Prostate gland (tissue), 2 donors: ENCODE measurements at regions not wholly inside any gene's neighbourhood (a gene's known extent, or its start where the extent isn't known, plus 50 kb on each side); places are given as distances from the start of the nearest gene placed in this dataset.

Experiments used
- DNase-seq: peaks from one replicate; pipeline ENCODE4 v3.0.0-alpha.2; 2019; ENCODE audit warnings: low spot score
- H3K27ac ChIP-seq, 2 donors: fragments of 200-600 bp; sonication (generic); 2 replicates each; pipeline ENCODE4 v1.5.1; 2017 to 2019
- H3K27me3 ChIP-seq: fragments of 200-600 bp; sonication (generic); replicated peaks from 2 replicates; pipeline ENCODE4 v1.5.1; 2019; ENCODE audit not compliant: insufficient read depth
- H3K36me3 ChIP-seq, 2 donors: fragments of 200-600 bp; sonication (generic); 1 replicate in 1 of 2; 2 replicates in 1 of 2; pipeline versions ENCODE4 v1.5.1 to v1.8.1; 2017 to 2019
- H3K4me1 ChIP-seq: fragments of 200-600 bp; sonication (generic); replicated peaks from 2 replicates; pipeline ENCODE4 v1.5.1; 2019
- H3K4me3 ChIP-seq, 2 donors: fragments of 200-600 bp; sonication (generic); 2 replicates each; pipeline ENCODE4 v1.5.1; 2017 to 2019
- H3K9me3 ChIP-seq: fragments of 200-600 bp; sonication (generic); 2 replicates; pipeline ENCODE4 v1.5.1; 2017
- CTCF ChIP-seq, 4 experiments: fragments of 200-600 bp in 2 of 4; fragments of 450-650 bp in 2 of 4; sonication (generic) in 2 of 4; IDR thresholded peaks; 1 replicate in 3 of 4; 2 replicates in 1 of 4; pipeline ENCODE4 v1.5.1; 2016 to 2019; ENCODE audit warnings: antibody characterized with exemption in 4 of 4, mild to moderate bottlenecking in 2 of 4, moderate library complexity in 2 of 4
- POLR2A ChIP-seq: fragments of 450-650 bp; IDR thresholded peaks from one replicate; pipeline ENCODE4 v1.6.1; 2016; ENCODE audit warnings: antibody characterized with exemption, mild to moderate bottlenecking
- POLR2AphosphoS5 ChIP-seq: sonication (generic); formaldehyde crosslinking; IDR thresholded peaks from one replicate; pipeline ENCODE4 v1.6.1; 2017; ENCODE audit warnings: antibody characterized with exemption
- WGBS: methylation state at CpG from one replicate; pipeline ENCODE4 v1.1.5; 2018; 5-methylcytosine and 5-hydroxymethylcytosine counted together
- intact Hi-C: fragments of 100-400 bp; cut with DNase I; formaldehyde crosslinking; loops from one replicate; pipeline ENCODE4 v1.14.2; 2022

GRCh38 chr12:19842116-19842515 lies 402.8 kb downstream of the AEBP2 start:
- DNase-seq, result no peak
- Histone ChIP-seq H3K4me1 (no peaks in the 10 kb centered on the region), H3K9me3 (no peaks in the 10 kb centered on the region), H3K27ac (no peak overlapping the region), H3K27me3 (no peaks in the 10 kb centered on the region), H3K36me3 (no peaks in the 10 kb centered on the region), H3K4me3 (no peak overlapping the region)
- intact Hi-C loops, result no loop called here
- TF ChIP-seq POLR2A, result no peak
- WGBS, result 63% methylated on average over 3 of the region's 3 CpGs

- H3K4me3 ChIP-seq, result no peak overlapping the region
- intact Hi-C loops, result no loop called here
- no peak for DNase-seq
- H3K27ac ChIP-seq, result no peak overlapping the region
- WGBS, result 95% methylated on average over 1 of the region's 1 CpG
- TF ChIP-seq CTCF (IDR thresholded peaks at IDR 0.05) (no peak), POLR2AphosphoS5 (no peak), POLR2A (no peak)
- no peaks in the 10 kb centered on the region for H3K4me1 ChIP-seq
- no peaks in the 10 kb centered on the region for H3K36me3 ChIP-seq
- H3K9me3 ChIP-seq, result no peaks in the 10 kb centered on the region
- no peaks in the 10 kb centered on the region for H3K27me3 ChIP-seq
Measured at GRCh38 chr12:19844224-19844623, 404.9 kb downstream of the AEBP2 start.

GRCh38 chr12:19846574-19846973 lies 407.3 kb downstream of the AEBP2 start:
- H3K4me1 ChIP-seq, result no peaks in the 10 kb centered on the region
- H3K27me3 ChIP-seq, result no peaks in the 10 kb centered on the region
- H3K9me3 ChIP-seq, result no peaks in the 10 kb centered on the region
- H3K36me3 ChIP-seq, result no peaks in the 10 kb centered on the region
- intact Hi-C loops, result no loop called here
- TF ChIP-seq POLR2A (no peak), CTCF (IDR thresholded peaks at IDR 0.05) (no peak), POLR2AphosphoS5 (no peak)
- DNase-seq, result no peak
- no peak overlapping the region for H3K4me3 ChIP-seq
- H3K27ac ChIP-seq, result no peak overlapping the region
- WGBS, result 83% methylated on average over 3 of the region's 3 CpGs

GRCh38 chr12:19847294-19848059 lies 408.2 kb downstream of the AEBP2 start:
- Histone ChIP-seq H3K9me3 (no peaks in the 10 kb centered on the region), H3K4me1 (no peaks in the 10 kb centered on the region), H3K27ac (no peak overlapping the region), H3K36me3 (no peaks in the 10 kb centered on the region), H3K4me3 (no peak overlapping the region), H3K27me3 (no peaks in the 10 kb centered on the region)
- no peak for DNase-seq
- WGBS, result 45% methylated on average over 11 of the region's 11 CpGs
- TF ChIP-seq POLR2AphosphoS5 (no peak), POLR2A (no peak), CTCF (IDR thresholded peaks at IDR 0.05) (no peak)
- intact Hi-C loops, result no loop called here

- intact Hi-C loops, result no loop called here
- Histone ChIP-seq H3K9me3 (no peaks in the 10 kb centered on the region), H3K27ac (no peak overlapping the region), H3K4me1 (no peaks in the 10 kb centered on the region), H3K4me3 (no peak overlapping the region), H3K36me3 (no peaks in the 10 kb centered on the region), H3K27me3 (no peaks in the 10 kb centered on the region)
- DNase-seq, result no peak
- no peak for TF ChIP-seq POLR2A
- TF ChIP-seq CTCF (IDR thresholded peaks at IDR 0.05), result no peak
- no peak for TF ChIP-seq POLR2AphosphoS5
- 93% methylated on average over 2 of the region's 2 CpGs for WGBS
Measured at GRCh38 chr12:19848421-19848820, 409.1 kb downstream of the AEBP2 start.
